Neuronal stem cell (in vitro differentiated cells): ENCODE measurements at regions not wholly inside any gene's neighbourhood (a gene's known extent, or its start where the extent isn't known, plus 50 kb on each side); places are given as distances from the start of the nearest gene placed in this dataset.

ENCODE experiments used
- DNase-seq: peaks from one replicate; pipeline ENCODE4 v3.0.0-alpha.2; 2013; ENCODE audit warnings: low spot score
- H2AFZ ChIP-seq: one replicate; pipeline ENCODE4 v1.6.1; 2013; ENCODE audit warnings: mild to moderate bottlenecking, low read length, inconsistent platforms
- H2AK5ac ChIP-seq: 2 replicates; pipeline ENCODE4 v1.6.1; 2013; ENCODE audit warnings: low read depth, mild to moderate bottlenecking, inconsistent platforms, low read length, moderate library complexity, mixed read lengths
- H2BK120ac ChIP-seq: 2 replicates; pipeline ENCODE4 v1.6.1; 2013; ENCODE audit warnings: low read depth, mild to moderate bottlenecking, inconsistent platforms, low read length, moderate library complexity, mixed read lengths
- H2BK12ac ChIP-seq: one replicate; pipeline ENCODE4 v1.6.1; 2013; ENCODE audit warnings: low read length, inconsistent platforms
- H2BK15ac ChIP-seq: 2 replicates; pipeline ENCODE4 v1.6.1; 2013; ENCODE audit warnings: mild to moderate bottlenecking, low read length, inconsistent platforms, mixed read lengths
- H2BK5ac ChIP-seq: one replicate; pipeline ENCODE4 v1.6.1; 2013; ENCODE audit warnings: inconsistent platforms, mild to moderate bottlenecking, low read length, moderate library complexity
- H3K14ac ChIP-seq: one replicate; pipeline ENCODE4 v1.6.1; 2013; ENCODE audit warnings: low read length, inconsistent platforms
- H3K18ac ChIP-seq: 2 replicates; pipeline ENCODE4 v1.6.1; 2013; ENCODE audit warnings: low read length, inconsistent platforms
- H3K23ac ChIP-seq: 2 replicates; pipeline ENCODE4 v1.6.1; 2013; ENCODE audit warnings: low read depth, mild to moderate bottlenecking, mixed read lengths, low read length, inconsistent platforms; ENCODE audit not compliant: poor library complexity
- H3K27ac ChIP-seq: replicated peaks from 3 replicates; pipeline ENCODE4 v1.5.1; 2013; ENCODE audit warnings: low read length, inconsistent platforms
- H3K27me3 ChIP-seq, 3 experiments: 2 replicates each; pipeline ENCODE4 v1.6.1; 2013; ENCODE audit warnings: low read length in 3 of 3, mild to moderate bottlenecking in 2 of 3, inconsistent platforms in 1 of 3, low read depth in 1 of 3, mixed read lengths in 1 of 3, moderate library complexity in 1 of 3; ENCODE audit not compliant: control insufficient read depth in 3 of 3, insufficient read depth in 3 of 3
- H3K36me3 ChIP-seq, 2 donors: replicated peaks in 1 of 2; 2 replicates each; pipeline ENCODE4 v1.6.1; 2013; ENCODE audit warnings: low read length in 2 of 2; ENCODE audit not compliant: control insufficient read depth in 2 of 2, insufficient read depth in 2 of 2
- H3K4ac ChIP-seq: 2 replicates; pipeline ENCODE4 v1.6.1; 2013; ENCODE audit warnings: inconsistent platforms, mild to moderate bottlenecking, low read length, moderate library complexity
- H3K4me1 ChIP-seq, 2 donors: 1 replicate in 1 of 2; 2 replicates in 1 of 2; pipeline ENCODE4 v1.6.1; 2013; ENCODE audit warnings: low read length in 2 of 2, low read depth in 1 of 2; ENCODE audit not compliant: control insufficient read depth in 2 of 2, insufficient read depth in 1 of 2
- H3K4me2 ChIP-seq: one replicate; pipeline ENCODE4 v1.6.1; 2013; ENCODE audit warnings: mild to moderate bottlenecking, low read length, inconsistent platforms; ENCODE audit not compliant: insufficient read depth, poor library complexity, severe bottlenecking
- H3K4me3 ChIP-seq, 2 donors: 2 replicates each; pipeline ENCODE4 v1.5.1; 2013; ENCODE audit warnings: low read length in 2 of 2, mild to moderate bottlenecking in 2 of 2, inconsistent platforms in 1 of 2, moderate library complexity in 1 of 2
- H3K79me1 ChIP-seq: one replicate; pipeline ENCODE4 v1.6.1; 2013; ENCODE audit warnings: low read depth, mild to moderate bottlenecking, inconsistent platforms, low read length, moderate library complexity
- H3K9ac ChIP-seq: one replicate; pipeline ENCODE4 v1.6.1; 2013; ENCODE audit warnings: mild to moderate bottlenecking, low read depth, low read length, inconsistent platforms; ENCODE audit not compliant: poor library complexity
- H3K9me3 ChIP-seq, 2 donors: replicated peaks in 1 of 2; 2 replicates each; pipeline versions ENCODE3 to v1.6.1; 2013; ENCODE audit warnings: low read length in 2 of 2, mild to moderate bottlenecking in 2 of 2, inconsistent platforms in 1 of 2, low read depth in 1 of 2, mixed read lengths in 1 of 2, moderate library complexity in 1 of 2; ENCODE audit not compliant: control insufficient read depth in 2 of 2, insufficient read depth in 1 of 2
- H4K8ac ChIP-seq: one replicate; pipeline ENCODE4 v1.6.1; 2013; ENCODE audit warnings: low read depth, mild to moderate bottlenecking, inconsistent platforms, low read length, moderate library complexity
- H4K91ac ChIP-seq: one replicate; pipeline ENCODE4 v1.6.1; 2013; ENCODE audit warnings: low read length, low read depth, mild to moderate bottlenecking, inconsistent platforms; ENCODE audit not compliant: poor library complexity
- WGBS, 2 donors: extraction: QIAGEN DNeasy Blood & Tissue Kit; methylation state at CpG; one replicate each; pipeline ENCODE4 v1.1.7; 2013; ENCODE audit warnings: missing lambda C conversion rate in 2 of 2, mixed read lengths in 1 of 2; ENCODE audit not compliant: insufficient read length in 2 of 2, insufficient replicate concordance in 1 of 2; ENCODE audit errors: extremely low coverage in 2 of 2; 5-methylcytosine and 5-hydroxymethylcytosine counted together

- Histone ChIP-seq H3K79me1 (no peaks in the 10 kb centered on the region), H3K18ac (no peak overlapping the region), H2BK5ac (no peak overlapping the region), H3K4me2 (no peak overlapping the region), H2AFZ (no peak overlapping the region), H3K36me3 (no peaks in the 10 kb centered on the region), H3K4me3 (no peak overlapping the region), H2BK12ac (no peak overlapping the region), H3K9me3 (no peaks in the 10 kb centered on the region), H2AK5ac (no peak overlapping the region), H2BK15ac (no peak overlapping the region), H2BK120ac (no peak overlapping the region), H4K91ac (no peak overlapping the region), H3K4ac (no peak overlapping the region), H3K27me3 (peaks cover 0 to 5% (median 0%) of the 10 kb centered on the region in 3 experiments), H3K23ac (no peak overlapping the region), H3K14ac (no peak overlapping the region), H3K9ac (no peak overlapping the region), H4K8ac (no peak overlapping the region), H3K27ac (no peak overlapping the region), H3K4me1 (no peaks in the 10 kb centered on the region)
- no CpG with 5 or more reads among the region's 1 CpG for WGBS, 2 donors
- no peak for DNase-seq
These were observed 423.3 kb downstream of the MTX2 start for GRCh38 chr2:176692533-176692932.

- H3K36me3 ChIP-seq, result no peaks in the 10 kb centered on the region
- no peak overlapping the region for H3K4me3 ChIP-seq
- H2BK15ac ChIP-seq, result no peak overlapping the region
- no peak overlapping the region for H3K4me2 ChIP-seq
- H3K9me3 ChIP-seq, result no peaks in the 10 kb centered on the region
- H4K8ac ChIP-seq, result no peak overlapping the region
- H2AFZ ChIP-seq, result no peak overlapping the region
- no peak overlapping the region for H2BK120ac ChIP-seq
- H2BK12ac ChIP-seq, result no peak overlapping the region
- H3K23ac ChIP-seq, result no peak overlapping the region
- H3K4me1 ChIP-seq, result no peaks in the 10 kb centered on the region
- H3K14ac ChIP-seq, result no peak overlapping the region
- no peak overlapping the region for H2BK5ac ChIP-seq
- no peaks in the 10 kb centered on the region for H3K79me1 ChIP-seq
- H3K27ac ChIP-seq, result no peak overlapping the region
- H4K91ac ChIP-seq, result no peak overlapping the region
- H2AK5ac ChIP-seq, result no peak overlapping the region
- H3K27me3 ChIP-seq, result no peaks in the 10 kb centered on the region
- no peak overlapping the region for H3K9ac ChIP-seq
- H3K4ac ChIP-seq, result no peak overlapping the region
- no peak for DNase-seq
- no peak overlapping the region for H3K18ac ChIP-seq
These were observed 429.9 kb downstream of the MTX2 start for GRCh38 chr2:176699098-176699497.

DNA sequence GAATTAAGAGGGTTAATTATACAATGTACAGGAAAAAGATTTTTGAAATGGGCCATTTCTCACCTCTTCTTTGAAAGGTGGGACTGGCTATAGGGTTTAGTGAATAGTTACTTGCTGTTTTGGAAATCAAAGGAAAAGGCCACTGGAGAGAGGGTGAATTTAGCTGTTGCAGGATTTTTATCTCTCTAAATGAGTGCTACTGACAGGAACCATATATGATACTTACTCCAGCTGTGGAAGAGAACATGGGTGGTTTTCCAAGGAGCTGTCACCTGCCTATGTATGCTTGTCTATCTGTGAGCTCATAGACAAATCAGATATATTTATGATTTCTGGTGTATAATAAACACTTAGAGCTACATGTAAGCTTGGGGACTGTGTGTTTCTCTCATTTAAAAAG, 430.4 kb downstream of the MTX2 start:
- H3K18ac ChIP-seq, result no peak overlapping the region
- no peak for DNase-seq
- H3K4me2 ChIP-seq, result no peak overlapping the region
- H4K8ac ChIP-seq, result no peak overlapping the region
- no peak overlapping the region for H2BK120ac ChIP-seq
- H3K23ac ChIP-seq, result no peak overlapping the region
- H2BK5ac ChIP-seq, result no peak overlapping the region
- no peaks in the 10 kb centered on the region for H3K4me1 ChIP-seq
- no peaks in the 10 kb centered on the region for H3K9me3 ChIP-seq
- H2AK5ac ChIP-seq, result no peak overlapping the region
- H2AFZ ChIP-seq, result no peak overlapping the region
- no peak overlapping the region for H2BK15ac ChIP-seq
- no peaks in the 10 kb centered on the region for H3K36me3 ChIP-seq
- H3K79me1 ChIP-seq, result no peaks in the 10 kb centered on the region
- no peak overlapping the region for H2BK12ac ChIP-seq
- H4K91ac ChIP-seq, result no peak overlapping the region
- no peak overlapping the region for H3K9ac ChIP-seq
- no peak overlapping the region for H3K4me3 ChIP-seq
- H3K27me3 ChIP-seq, result no peaks in the 10 kb centered on the region
- H3K27ac ChIP-seq, result no peak overlapping the region
- H3K4ac ChIP-seq, result no peak overlapping the region
- no peak overlapping the region for H3K14ac ChIP-seq

GRCh38 chr2:176702131-176702530, 432.9 kb downstream of the MTX2 start:
- no peak overlapping the region for H3K4ac ChIP-seq
- no peak overlapping the region for H2BK15ac ChIP-seq
- H4K91ac ChIP-seq, result no peak overlapping the region
- no peak overlapping the region for H2BK12ac ChIP-seq
- no peaks in the 10 kb centered on the region for H3K36me3 ChIP-seq
- H2AK5ac ChIP-seq, result no peak overlapping the region
- DNase-seq, result no peak
- H3K9ac ChIP-seq, result no peak overlapping the region
- no peaks in the 10 kb centered on the region for H3K27me3 ChIP-seq
- H3K4me1 ChIP-seq, result no peaks in the 10 kb centered on the region
- H4K8ac ChIP-seq, result no peak overlapping the region
- H2BK120ac ChIP-seq, result no peak overlapping the region
- H3K23ac ChIP-seq, result no peak overlapping the region
- H3K14ac ChIP-seq, result no peak overlapping the region
- no peaks in the 10 kb centered on the region for H3K9me3 ChIP-seq
- WGBS, 2 donors, result no CpG with 5 or more reads among the region's 1 CpG
- no peaks in the 10 kb centered on the region for H3K79me1 ChIP-seq
- no peak overlapping the region for H2AFZ ChIP-seq
- no peak overlapping the region for H3K27ac ChIP-seq
- H2BK5ac ChIP-seq, result no peak overlapping the region
- H3K18ac ChIP-seq, result no peak overlapping the region
- H3K4me2 ChIP-seq, result no peak overlapping the region
- no peak overlapping the region for H3K4me3 ChIP-seq
